HL-60 (cell line): ENCODE measurements at regions not wholly inside any gene's neighbourhood (a gene's known extent, or its start where the extent isn't known, plus 50 kb on each side); places are given as distances from the start of the nearest gene placed in this dataset.

ENCODE experiments used
- DNase-seq, 2 experiments: peaks; one replicate each; pipeline ENCODE4 v3.0.0-alpha.2; 2010 to 2020; ENCODE audit warnings: low read depth in 1 of 2, low spot score in 1 of 2
- H3K27ac ChIP-seq: fragments of 250-450 bp; sonication (Bioruptor Pico); replicated peaks from 2 replicates; pipeline ENCODE4 v1.5.1; 2020; ENCODE audit warnings: mild to moderate bottlenecking, moderate library complexity
- H3K27me3 ChIP-seq: fragments of 250-450 bp; sonication (Bioruptor Pico); 2 replicates; pipeline ENCODE4 v1.5.1; 2021; ENCODE audit warnings: mild to moderate bottlenecking, moderate library complexity; ENCODE audit not compliant: insufficient read depth, poor library complexity, severe bottlenecking
- H3K4me3 ChIP-seq: replicated peaks from 2 replicates; pipeline ENCODE4 v1.5.1; 2011; ENCODE audit warnings: mild to moderate bottlenecking, control low read depth, low read length; ENCODE audit not compliant: insufficient read depth
- CTCF ChIP-seq: IDR thresholded peaks from one replicate; pipeline ENCODE4 v1.5.1; 2011; ENCODE audit warnings: low read length, control low read depth, inconsistent platforms; ENCODE audit not compliant: insufficient read depth
- GABPA ChIP-seq: IDR thresholded peaks from 2 replicates; pipeline ENCODE4 v1.6.1; 2012; ENCODE audit warnings: low read depth
- POLR2AphosphoS5 ChIP-seq: IDR thresholded peaks from 2 replicates; pipeline ENCODE4 v1.6.1; 2012; ENCODE audit warnings: low read depth
- REST ChIP-seq: IDR thresholded peaks from 2 replicates; pipeline ENCODE4 v1.6.1; 2012; ENCODE audit warnings: low read depth; ENCODE audit not compliant: insufficient replicate concordance
- SPI1 ChIP-seq: IDR thresholded peaks from 2 replicates; pipeline ENCODE4 v1.6.1; 2012; ENCODE audit warnings: low read depth, mild to moderate bottlenecking, borderline replicate concordance

- TF ChIP-seq SPI1 (no peak), CTCF (no peak), POLR2AphosphoS5 (no peak), GABPA (no peak), REST (no peak)
- no peak for DNase-seq
- no peak overlapping the region for H3K4me3 ChIP-seq
- H3K27me3 ChIP-seq = no peaks in the 10 kb centered on the region
- no peak overlapping the region for H3K27ac ChIP-seq
Measured at GRCh38 chr10:124240839-124241291, 147.5 kb upstream of the CHST15 start.

- DNase-seq = no peak
- H3K27me3 ChIP-seq = no peaks in the 10 kb centered on the region
- H3K4me3 ChIP-seq = no peak overlapping the region
- TF ChIP-seq CTCF = no peak
- no peak for TF ChIP-seq POLR2AphosphoS5
- no peak overlapping the region for H3K27ac ChIP-seq
Measured at GRCh38 chr10:124239696-124240095, 146.3 kb upstream of the CHST15 start.

GRCh38 chr10:124239134-124239533 lies 145.7 kb upstream of the CHST15 start:
- no peak overlapping the region for H3K4me3 ChIP-seq
- H3K27ac ChIP-seq = no peak overlapping the region
- DNase-seq = no peak
- no peaks in the 10 kb centered on the region for H3K27me3 ChIP-seq
- TF ChIP-seq CTCF (no peak), REST (no peak), GABPA (no peak), POLR2AphosphoS5 (no peak), SPI1 (no peak)

GRCh38 chr10:124238367-124238766 lies 145.0 kb upstream of the CHST15 start:
- no peaks in the 10 kb centered on the region for H3K27me3 ChIP-seq
- H3K27ac ChIP-seq = no peak overlapping the region
- TF ChIP-seq POLR2AphosphoS5 (no peak), GABPA (no peak), REST (no peak), CTCF (no peak), SPI1 (no peak)
- H3K4me3 ChIP-seq = no peak overlapping the region
- DNase-seq = no peak
